ENCODE measurements at regions not wholly inside any gene's neighbourhood (a gene's known extent, or its start where the extent isn't known, plus 50 kb on each side); places are given as distances from the start of the nearest gene placed in this dataset.

GRCh38 chr2:216758256-216759155 is 63.2 kb upstream of the IGFBP5 start:
- H3K9me3 ChIP-seq = no peaks in the 10 kb centered on the region
- no peak for DNase-seq
- Mint-ChIP-seq H3K27me3 (peaks cover 4 to 16% of the 10 kb centered on the region in 2 donors), H3K36me3 (no peaks in the 10 kb centered on the region), H3K27ac (no peak overlapping the region), H3K4me3 (no peak overlapping the region), H3K4me1 (no peaks in the 10 kb centered on the region), H3K9me3 (no peaks in the 10 kb centered on the region)
- no peak for ATAC-seq (replicated peaks in 1 of 4)
- H3K27ac ChIP-seq (ENCODE audit: low read length) = no peak overlapping the region
- peaks cover 0 to 19% of the 10 kb centered on the region in 2 experiments for H3K27me3 ChIP-seq (replicated peaks in 1 of 2; ENCODE audit: control insufficient read depth in 2 of 2, extremely low read depth in 1 of 2, insufficient read depth in 2 of 2, low read length in 1 of 2)
- ChIA-PET POLR2A (no interaction called here), CTCF (no interaction called here)
- no peaks in the 10 kb centered on the region for H3K4me1 ChIP-seq (ENCODE audit: control insufficient read depth in 1 of 2, extremely low read depth in 1 of 2, insufficient read depth in 2 of 2, low read length in 2 of 2)
- H3K4me3 ChIP-seq (ENCODE audit: control insufficient read depth in 1 of 2, extremely low read depth in 1 of 2, low read length in 1 of 2) = no peak overlapping the region
- no peaks in the 10 kb centered on the region for H3K36me3 ChIP-seq (ENCODE audit: control insufficient read depth in 2 of 2, extremely low read depth in 1 of 2, insufficient read depth in 1 of 2, low read length in 1 of 2)
- 83% methylated on average over 5 of the region's 8 CpGs for WGBS (ENCODE audit: insufficient coverage)

GRCh38 chr2:216757532-216757931 is 62.2 kb upstream of the IGFBP5 start:
- H3K27me3 ChIP-seq (replicated peaks in 1 of 2; ENCODE audit: control insufficient read depth in 2 of 2, extremely low read depth in 1 of 2, insufficient read depth in 2 of 2, low read length in 1 of 2) = peaks cover 0 to 19% of the 10 kb centered on the region in 2 experiments
- ChIA-PET CTCF (interaction anchor here in 1 of 2 donors (1.0 kb wide), 1 partner anchor 1084 kb away, joined by 3 read pairs; no protein-coding TSS in a partner anchor), POLR2A (no interaction called here)
- 89% methylated on average over 3 of the region's 4 CpGs for WGBS (ENCODE audit: insufficient coverage)
- H3K27ac ChIP-seq (ENCODE audit: low read length) = no peak overlapping the region
- H3K27me3 Mint-ChIP-seq = peaks cover 4 to 11% of the 10 kb centered on the region in 2 donors
- no peaks in the 10 kb centered on the region for H3K36me3 Mint-ChIP-seq
- DNase-seq = no peak
- no peak for ATAC-seq (replicated peaks in 1 of 4)
- no peaks in the 10 kb centered on the region for H3K4me1 ChIP-seq (ENCODE audit: control insufficient read depth in 1 of 2, extremely low read depth in 1 of 2, insufficient read depth in 2 of 2, low read length in 2 of 2)
- H3K36me3 ChIP-seq (ENCODE audit: control insufficient read depth in 2 of 2, extremely low read depth in 1 of 2, insufficient read depth in 1 of 2, low read length in 1 of 2) = no peaks in the 10 kb centered on the region
- no peaks in the 10 kb centered on the region for H3K9me3 Mint-ChIP-seq
- H3K9me3 ChIP-seq = no peaks in the 10 kb centered on the region
- H3K4me1 Mint-ChIP-seq = no peaks in the 10 kb centered on the region
- no peak overlapping the region for H3K4me3 Mint-ChIP-seq
- H3K4me3 ChIP-seq (ENCODE audit: control insufficient read depth in 1 of 2, extremely low read depth in 1 of 2, low read length in 1 of 2) = no peak overlapping the region
- H3K27ac Mint-ChIP-seq = no peak overlapping the region

- no peaks in the 10 kb centered on the region for H3K9me3 Mint-ChIP-seq
- no peak overlapping the region for H3K27ac Mint-ChIP-seq
- Histone ChIP-seq H3K4me1 (ENCODE audit: control insufficient read depth in 1 of 2, extremely low read depth in 1 of 2, insufficient read depth in 2 of 2, low read length in 2 of 2) (no peaks in the 10 kb centered on the region), H3K27me3 (replicated peaks in 1 of 2; ENCODE audit: control insufficient read depth in 2 of 2, extremely low read depth in 1 of 2, insufficient read depth in 2 of 2, low read length in 1 of 2) (peaks cover 0 to 19% of the 10 kb centered on the region in 2 experiments), H3K4me3 (ENCODE audit: control insufficient read depth in 1 of 2, extremely low read depth in 1 of 2, low read length in 1 of 2) (no peak overlapping the region), H3K27ac (ENCODE audit: low read length) (no peak overlapping the region), H3K36me3 (ENCODE audit: control insufficient read depth in 2 of 2, extremely low read depth in 1 of 2, insufficient read depth in 1 of 2, low read length in 1 of 2) (no peaks in the 10 kb centered on the region), H3K9me3 (no peaks in the 10 kb centered on the region)
- ChIA-PET CTCF (interaction anchor here in 1 of 2 donors (1.0 kb wide), 1 partner anchor 1083 kb away, joined by 3 read pairs; no protein-coding TSS in a partner anchor), POLR2A (no interaction called here)
- no peaks in the 10 kb centered on the region for H3K36me3 Mint-ChIP-seq
- H3K27me3 Mint-ChIP-seq = peaks cover 4 to 11% of the 10 kb centered on the region in 2 donors
- ATAC-seq (replicated peaks in 1 of 4) (no peak), DNase-seq (no peak)
- H3K4me1 Mint-ChIP-seq = no peaks in the 10 kb centered on the region
- H3K4me3 Mint-ChIP-seq = no peak overlapping the region
- 83% methylated on average over 2 of the region's 2 CpGs for WGBS (ENCODE audit: insufficient coverage)
These were observed 61.1 kb upstream of the IGFBP5 start for GRCh38 chr2:216756435-216756834.

- Histone ChIP-seq H3K4me1 (ENCODE audit: control insufficient read depth in 1 of 2, extremely low read depth in 1 of 2, insufficient read depth in 2 of 2, low read length in 2 of 2) (no peaks in the 10 kb centered on the region), H3K27me3 (replicated peaks in 1 of 2; ENCODE audit: control insufficient read depth in 2 of 2, extremely low read depth in 1 of 2, insufficient read depth in 2 of 2, low read length in 1 of 2) (peaks cover 0 to 19% of the 10 kb centered on the region in 2 experiments), H3K36me3 (ENCODE audit: control insufficient read depth in 2 of 2, extremely low read depth in 1 of 2, insufficient read depth in 1 of 2, low read length in 1 of 2) (no peaks in the 10 kb centered on the region), H3K9me3 (no peaks in the 10 kb centered on the region), H3K27ac (ENCODE audit: low read length) (no peak overlapping the region), H3K4me3 (ENCODE audit: control insufficient read depth in 1 of 2, extremely low read depth in 1 of 2, low read length in 1 of 2) (no peak overlapping the region)
- DNase-seq (no peak), ATAC-seq (replicated peaks in 1 of 4) (no peak)
- Mint-ChIP-seq H3K4me3 (no peak overlapping the region), H3K27ac (no peak overlapping the region), H3K9me3 (no peaks in the 10 kb centered on the region), H3K4me1 (no peaks in the 10 kb centered on the region), H3K27me3 (peaks cover 8 to 11% of the 10 kb centered on the region in 2 donors), H3K36me3 (no peaks in the 10 kb centered on the region)
- POLR2A ChIA-PET = no interaction called here
- 82% methylated on average over 7 of the region's 7 CpGs for WGBS (ENCODE audit: insufficient coverage)
- CTCF ChIA-PET = no interaction called here
These were observed 59.5 kb upstream of the IGFBP5 start for GRCh38 chr2:216754812-216755211.

GRCh38 chr2:216754336-216754735 is 59.0 kb upstream of the IGFBP5 start:
- no peak overlapping the region for H3K27ac Mint-ChIP-seq
- H3K27me3 ChIP-seq (replicated peaks in 1 of 2; ENCODE audit: control insufficient read depth in 2 of 2, extremely low read depth in 1 of 2, insufficient read depth in 2 of 2, low read length in 1 of 2) = peaks cover 0 to 19% of the 10 kb centered on the region in 2 experiments
- DNase-seq (no peak), ATAC-seq (replicated peaks in 1 of 4) (no peak)
- no peak overlapping the region for H3K4me3 Mint-ChIP-seq
- H3K4me1 Mint-ChIP-seq = no peaks in the 10 kb centered on the region
- H3K36me3 Mint-ChIP-seq = no peaks in the 10 kb centered on the region
- no peaks in the 10 kb centered on the region for H3K9me3 ChIP-seq
- CTCF ChIA-PET = no interaction called here
- H3K4me3 ChIP-seq (ENCODE audit: control insufficient read depth in 1 of 2, extremely low read depth in 1 of 2, low read length in 1 of 2) = no peak overlapping the region
- no peaks in the 10 kb centered on the region for H3K36me3 ChIP-seq (ENCODE audit: control insufficient read depth in 2 of 2, extremely low read depth in 1 of 2, insufficient read depth in 1 of 2, low read length in 1 of 2)
- H3K4me1 ChIP-seq (ENCODE audit: control insufficient read depth in 1 of 2, extremely low read depth in 1 of 2, insufficient read depth in 2 of 2, low read length in 2 of 2) = no peaks in the 10 kb centered on the region
- no peaks in the 10 kb centered on the region for H3K9me3 Mint-ChIP-seq
- POLR2A ChIA-PET = no interaction called here
- no peak overlapping the region for H3K27ac ChIP-seq (ENCODE audit: low read length)
- 80% methylated on average over 2 of the region's 3 CpGs for WGBS (ENCODE audit: insufficient coverage)
- H3K27me3 Mint-ChIP-seq = peaks cover 8 to 11% of the 10 kb centered on the region in 2 donors

GRCh38 chr2:216752855-216753505 is 57.6 kb upstream of the IGFBP5 start:
- H3K9me3 ChIP-seq = no peaks in the 10 kb centered on the region
- ChIA-PET CTCF (no interaction called here), POLR2A (no interaction called here)
- H3K4me1 Mint-ChIP-seq = no peaks in the 10 kb centered on the region
- no peak for DNase-seq
- no peaks in the 10 kb centered on the region for H3K9me3 Mint-ChIP-seq
- peaks cover 0 to 19% of the 10 kb centered on the region in 2 experiments for H3K27me3 ChIP-seq (replicated peaks in 1 of 2; ENCODE audit: control insufficient read depth in 2 of 2, extremely low read depth in 1 of 2, insufficient read depth in 2 of 2, low read length in 1 of 2)
- no peaks in the 10 kb centered on the region for H3K4me1 ChIP-seq (ENCODE audit: control insufficient read depth in 1 of 2, extremely low read depth in 1 of 2, insufficient read depth in 2 of 2, low read length in 2 of 2)
- H3K27ac ChIP-seq (ENCODE audit: low read length) = no peak overlapping the region
- no peak overlapping the region for H3K4me3 ChIP-seq (ENCODE audit: control insufficient read depth in 1 of 2, extremely low read depth in 1 of 2, low read length in 1 of 2)
- no peaks in the 10 kb centered on the region for H3K36me3 ChIP-seq (ENCODE audit: control insufficient read depth in 2 of 2, extremely low read depth in 1 of 2, insufficient read depth in 1 of 2, low read length in 1 of 2)
- H3K36me3 Mint-ChIP-seq = no peaks in the 10 kb centered on the region
- 80% methylated on average over 1 of the region's 2 CpGs for WGBS (ENCODE audit: insufficient coverage)
- no peak overlapping the region for H3K27ac Mint-ChIP-seq
- no peak for ATAC-seq (replicated peaks in 1 of 4)
- no peak overlapping the region for H3K4me3 Mint-ChIP-seq
- peaks cover 8 to 16% of the 10 kb centered on the region in 2 donors for H3K27me3 Mint-ChIP-seq

Measured in T-cell (primary cell).